ENCODE measurements at regions not wholly inside any gene's neighbourhood (a gene's known extent, or its start where the extent isn't known, plus 50 kb on each side); places are given as distances from the start of the nearest gene placed in this dataset.
A peak's percentile ranks its signal among the peaks of the same experiment; 100 is the strongest.

GRCh38 chr5:2157372-2157771, 274.6 kb upstream of the IRX4 start:
- Mint-ChIP-seq H3K27me3 (ENCODE audit: insufficient read depth, unreplicated experiment) (no peaks in the 10 kb centered on the region), H3K4me3 (ENCODE audit: unreplicated experiment) (no peak overlapping the region), H3K4me1 (ENCODE audit: insufficient read depth, unreplicated experiment) (peaks cover 21% of the 10 kb centered on the region), H3K36me3 (ENCODE audit: insufficient read depth, unreplicated experiment) (no peaks in the 10 kb centered on the region), H3K27ac (ENCODE audit: low read depth, unreplicated experiment) (peak overlapping the region; percentile 18), H3K9me3 (ENCODE audit: unreplicated experiment) (no peaks in the 10 kb centered on the region)
- ChIA-PET POLR2A (no interaction called here), CTCF (no interaction called here)
- BruUV-seq (replicated peaks): no TSS peak
- intact Hi-C loops (cut with micrococcal nuclease): no loop called here
- no peak for TF ChIP-seq CTCF (IDR thresholded peaks at IDR 0.05; ENCODE audit: unreplicated experiment)
- DNase-seq (ENCODE audit: unreplicated experiment): peak; percentile 63

- POLR2A ChIA-PET: no interaction called here
- H3K9me3 Mint-ChIP-seq (ENCODE audit: unreplicated experiment): no peaks in the 10 kb centered on the region
- TF ChIP-seq CTCF (IDR thresholded peaks at IDR 0.05; ENCODE audit: unreplicated experiment): no peak
- CTCF ChIA-PET: no interaction called here
- H3K36me3 Mint-ChIP-seq (ENCODE audit: insufficient read depth, unreplicated experiment): no peaks in the 10 kb centered on the region
- H3K4me3 Mint-ChIP-seq (ENCODE audit: unreplicated experiment): no peak overlapping the region
- no peaks in the 10 kb centered on the region for H3K27me3 Mint-ChIP-seq (ENCODE audit: insufficient read depth, unreplicated experiment)
- DNase-seq (ENCODE audit: unreplicated experiment): no peak
- no peak overlapping the region for H3K27ac Mint-ChIP-seq (ENCODE audit: low read depth, unreplicated experiment)
- no TSS peak for BruUV-seq (replicated peaks)
- H3K4me1 Mint-ChIP-seq (ENCODE audit: insufficient read depth, unreplicated experiment): peaks cover 21% of the 10 kb centered on the region
- intact Hi-C loops (cut with micrococcal nuclease): no loop called here
Observed at GRCh38 chr5:2156358-2157059, 273.8 kb upstream of the IRX4 start.

GRCh38 chr5:2155556-2155955, 272.8 kb upstream of the IRX4 start:
- intact Hi-C loops (cut with micrococcal nuclease): no loop called here
- no peak for DNase-seq (ENCODE audit: unreplicated experiment)
- no peak overlapping the region for H3K27ac Mint-ChIP-seq (ENCODE audit: low read depth, unreplicated experiment)
- TF ChIP-seq CTCF (IDR thresholded peaks at IDR 0.05; ENCODE audit: unreplicated experiment): no peak
- no peaks in the 10 kb centered on the region for H3K36me3 Mint-ChIP-seq (ENCODE audit: insufficient read depth, unreplicated experiment)
- peaks cover 21% of the 10 kb centered on the region for H3K4me1 Mint-ChIP-seq (ENCODE audit: insufficient read depth, unreplicated experiment)
- H3K9me3 Mint-ChIP-seq (ENCODE audit: unreplicated experiment): no peaks in the 10 kb centered on the region
- no TSS peak for BruUV-seq (replicated peaks)
- H3K4me3 Mint-ChIP-seq (ENCODE audit: unreplicated experiment): no peak overlapping the region
- CTCF ChIA-PET: no interaction called here
- H3K27me3 Mint-ChIP-seq (ENCODE audit: insufficient read depth, unreplicated experiment): no peaks in the 10 kb centered on the region
- POLR2A ChIA-PET: no interaction called here

GRCh38 chr5:2153802-2154201, 271.1 kb upstream of the IRX4 start:
- H3K9me3 Mint-ChIP-seq (ENCODE audit: unreplicated experiment): no peaks in the 10 kb centered on the region
- POLR2A ChIA-PET: no interaction called here
- no peak for DNase-seq (ENCODE audit: unreplicated experiment)
- no peak overlapping the region for H3K27ac Mint-ChIP-seq (ENCODE audit: low read depth, unreplicated experiment)
- no peak for TF ChIP-seq CTCF (IDR thresholded peaks at IDR 0.05; ENCODE audit: unreplicated experiment)
- CTCF ChIA-PET: no interaction called here
- H3K4me3 Mint-ChIP-seq (ENCODE audit: unreplicated experiment): no peak overlapping the region
- BruUV-seq (replicated peaks): no TSS peak
- no peaks in the 10 kb centered on the region for H3K27me3 Mint-ChIP-seq (ENCODE audit: insufficient read depth, unreplicated experiment)
- intact Hi-C loops (cut with micrococcal nuclease): loop anchor here (5.0 kb wide), 1 partner anchor 272 kb away; the partner anchor contains the start of gene IRX4
- no peaks in the 10 kb centered on the region for H3K36me3 Mint-ChIP-seq (ENCODE audit: insufficient read depth, unreplicated experiment)
- peaks cover 27% of the 10 kb centered on the region for H3K4me1 Mint-ChIP-seq (ENCODE audit: insufficient read depth, unreplicated experiment)

All from MCF 10A (cell line).